GM20431 (cell line): ENCODE measurements at regions not wholly inside any gene's neighbourhood (a gene's known extent, or its start where the extent isn't known, plus 50 kb on each side); places are given as distances from the start of the nearest gene placed in this dataset.
"Not testable (repeated sequence)": the region's sequence is repeated elsewhere in the genome, so short reads cannot be mapped to it uniquely, and the experiment has no call there.

Experiments
- in situ Hi-C: fragments of 300-500 bp; cut with MseI, MboI; formaldehyde crosslinking; loops from one replicate; pipeline ENCODE4 v1.15.0; 2020; ENCODE audit warnings: low sequenced_read_pairs; ENCODE audit not compliant: unreplicated experiment

GRCh38 chr2:120509213-120509815 lies 163.4 kb downstream of the INHBB start:
- in situ Hi-C loops, result no loop called here

GRCh38 chr2:120509991-120510735 lies 164.2 kb downstream of the INHBB start:
- in situ Hi-C loops, result no loop called here

GRCh38 chr2:120510751-120511395 lies 164.9 kb downstream of the INHBB start:
- in situ Hi-C loops, result no loop called here

- in situ Hi-C loops, result no loop called here
Measured at GRCh38 chr2:120511536-120511935, 165.6 kb downstream of the INHBB start.

- in situ Hi-C loops, result no loop called here
Measured at GRCh38 chr2:120511947-120512710, 166.2 kb downstream of the INHBB start.

GRCh38 chr2:120513776-120514357 lies 167.9 kb downstream of the INHBB start:
- in situ Hi-C loops, result no loop called here

- in situ Hi-C loops, result no loop called here
Measured at GRCh38 chr2:120514521-120514920, 168.6 kb downstream of the INHBB start.

- in situ Hi-C loops, result not testable (repeated sequence)
Measured at GRCh38 chr2:120515066-120515758, 169.3 kb downstream of the INHBB start.

- in situ Hi-C loops, result no loop called here
Measured at GRCh38 chr2:120515759-120516678, 170.1 kb downstream of the INHBB start.

- in situ Hi-C loops, result no loop called here
Measured at GRCh38 chr2:120516679-120517314, 170.9 kb downstream of the INHBB start.

- in situ Hi-C loops, result no loop called here
Measured at GRCh38 chr2:120517751-120518469, 172.0 kb downstream of the INHBB start.

- in situ Hi-C loops, result no loop called here
Measured at GRCh38 chr2:120518819-120519218, 172.9 kb downstream of the INHBB start.

GRCh38 chr2:120519469-120519868 lies 173.5 kb downstream of the INHBB start:
- in situ Hi-C loops, result no loop called here

GRCh38 chr2:120520454-120520853 lies 174.5 kb downstream of the INHBB start:
- in situ Hi-C loops, result no loop called here

- in situ Hi-C loops, result no loop called here
Measured at GRCh38 chr2:120520929-120521912, 175.3 kb downstream of the INHBB start.

- in situ Hi-C loops, result no loop called here
Measured at GRCh38 chr2:120522151-120522751, 176.3 kb downstream of the INHBB start.
